HepG2 (cell line): ENCODE measurements at regions not wholly inside any gene's neighbourhood (a gene's known extent, or its start where the extent isn't known, plus 50 kb on each side); places are given as distances from the start of the nearest gene placed in this dataset.

ENCODE experiments used
- ATAC-seq: fragments of 200-7000 bp; cut with Tn5 transposase; 3 replicates; pipeline ENCODE4 v1.9.1; 2020; ENCODE audit warnings: mild to moderate bottlenecking, moderate library complexity
- BruUV-seq: library from RNA; stranded (reverse); fragments of 400-500 nt; replicated peaks from 2 replicates; lab custom pipeline; 2021; lab: Mats Ljungman, UMichigan
- CTCF ChIA-PET: fragments of 300-600 bp; formaldehyde crosslinking; extraction: SDS; loops from one replicate; lab custom pipeline; 2021; ENCODE audit warnings: low total read pairs, inconsistent platforms, low intra/inter-chr PET ratio; lab: Yijun Ruan, JAX
- POLR2A ChIA-PET: fragments of 350-600 bp; sonication (Branson Sonifier 250); formaldehyde crosslinking; loops from one replicate; lab custom pipeline; 2020; ENCODE audit warnings: antibody characterized with exemption, inconsistent platforms; lab: Yijun Ruan, JAX
- DNase-seq: peaks from one replicate; pipeline ENCODE4 v3.0.0-alpha.2; 2015; ENCODE audit warnings: low spot score
- FAIRE-seq: peaks from 3 replicates; lab custom pipeline; 2011; peaks lifted over from hg19 to GRCh38; lab: Jason Lieb, UNC
- H2AFZ ChIP-seq: one replicate; pipeline ENCODE4 v1.6.1; 2011; ENCODE audit warnings: low read length, inconsistent platforms
- H3K27ac ChIP-seq: fragments of 300-600 bp; 3 replicates; pipeline ENCODE4 v1.8.0; 2011; ENCODE audit warnings: mixed run types, mild to moderate bottlenecking, mixed read lengths, low read length, inconsistent platforms; ENCODE audit not compliant: insufficient read depth; ENCODE audit errors: extremely low read length
- H3K27me3 ChIP-seq, 2 experiments: fragments of 200-600 bp in 1 of 2; 2 replicates in 1 of 2; 3 replicates in 1 of 2; pipeline versions ENCODE4 v1.6.0 to v1.8.0; 2011; ENCODE audit warnings: low read length in 2 of 2, mild to moderate bottlenecking in 2 of 2, moderate library complexity in 2 of 2, inconsistent platforms in 1 of 2; ENCODE audit not compliant: insufficient read depth in 2 of 2, control insufficient read depth in 1 of 2
- H3K36me3 ChIP-seq, 2 experiments: fragments of 200-600 bp in 1 of 2; replicated peaks in 1 of 2; 2 replicates in 1 of 2; 3 replicates in 1 of 2; pipeline versions ENCODE4 v1.5.1 to v1.8.0; 2011; ENCODE audit warnings: low read length in 2 of 2, inconsistent platforms in 1 of 2; ENCODE audit not compliant: insufficient read depth in 2 of 2, control insufficient read depth in 1 of 2
- H3K4me1 ChIP-seq: 2 replicates; pipeline ENCODE4 v1.5.1; 2012; ENCODE audit warnings: low read length, inconsistent platforms; ENCODE audit not compliant: insufficient read depth
- H3K4me2 ChIP-seq: 2 replicates; pipeline ENCODE4 v1.6.0; 2011; ENCODE audit warnings: low read depth, low read length, inconsistent platforms
- H3K4me3 ChIP-seq, 3 experiments: fragments of 200-600 bp in 1 of 3; sonication (generic), shearing (Covaris generic) in 1 of 3; replicated peaks in 1 of 3; 2 replicates each; pipeline ENCODE4 v1.5.1; 2011 to 2016; ENCODE audit warnings: low read length in 3 of 3, inconsistent platforms in 2 of 3, low read depth in 2 of 3, mild to moderate bottlenecking in 2 of 3, control low read depth in 1 of 3, mixed read lengths in 1 of 3; ENCODE audit not compliant: insufficient read depth in 1 of 3
- H3K79me2 ChIP-seq: one replicate; pipeline ENCODE4 v1.6.1; 2011; ENCODE audit warnings: low read length, inconsistent platforms; ENCODE audit not compliant: insufficient read depth
- H3K9ac ChIP-seq: 2 replicates; pipeline ENCODE4 v1.6.0; 2011; ENCODE audit warnings: mild to moderate bottlenecking, low read depth, low read length, inconsistent platforms; ENCODE audit not compliant: insufficient read depth
- H3K9me3 ChIP-seq: 2 replicates; pipeline ENCODE4 v1.5.1; 2012; ENCODE audit warnings: mild to moderate bottlenecking, low read length
- H4K20me1 ChIP-seq: 2 replicates; pipeline ENCODE4 v1.6.0; 2011; ENCODE audit warnings: inconsistent platforms, mild to moderate bottlenecking, low read length, moderate library complexity; ENCODE audit not compliant: insufficient read depth
- CENPX ChIP-seq: sonication (generic); formaldehyde crosslinking; IDR thresholded peaks from 2 replicates; pipeline ENCODE4 v1.9.0; 2021; ENCODE audit warnings: mild to moderate bottlenecking, missing genetic modification reagents, moderate library complexity
- ELF1 ChIP-seq: sonication (generic); formaldehyde crosslinking; IDR thresholded peaks from 2 replicates; pipeline ENCODE4 v1.4.0; 2020; ENCODE audit warnings: missing genetic modification reagents
- HINFP ChIP-seq: sonication (generic); formaldehyde crosslinking; IDR thresholded peaks from 2 replicates; pipeline ENCODE4 v1.4.0; 2020; ENCODE audit warnings: low read depth, mild to moderate bottlenecking, missing genetic modification reagents
- SMC3 ChIP-seq: IDR thresholded peaks from 2 replicates; pipeline ENCODE4 v1.6.1; 2011; ENCODE audit warnings: low read length, improper control_type of control experiment
- TIGD3 ChIP-seq: sonication (generic); formaldehyde crosslinking; IDR thresholded peaks from 2 replicates; pipeline ENCODE4 v1.5.1; 2020; ENCODE audit warnings: mild to moderate bottlenecking, missing genetic modification reagents, borderline replicate concordance
- ZNF329 ChIP-seq: sonication (generic); formaldehyde crosslinking; IDR thresholded peaks from 2 replicates; pipeline ENCODE4 v1.9.0; 2021; ENCODE audit warnings: low read depth, mild to moderate bottlenecking, missing genetic modification reagents
- ZNF501 ChIP-seq: sonication (generic); formaldehyde crosslinking; IDR thresholded peaks from 2 replicates; pipeline ENCODE4 v1.5.1; 2020; ENCODE audit warnings: mild to moderate bottlenecking, moderate library complexity, missing genetic modification reagents
- ZNF629 ChIP-seq: sonication (generic); formaldehyde crosslinking; conservative IDR thresholded peaks from 2 replicates; pipeline ENCODE4 v1.5.0; 2020; ENCODE audit warnings: missing genetic modification reagents
- WGBS: methylation state at CpG from one replicate; pipeline ENCODE4 v1.1.6; 2017; ENCODE audit warnings: low lambda C conversion rate; 5-methylcytosine and 5-hydroxymethylcytosine counted together
- in situ Hi-C: cut with HindIII; loops from 2 replicates; pipeline ENCODE4 v1.10.0; 2017; ENCODE audit warnings: low pct_unique_long_range_greater_than_20kb; ENCODE audit not compliant: extremely low pct_ligation_motif_present
- intact Hi-C: fragments of 100-400 bp; cut with micrococcal nuclease; formaldehyde crosslinking; loops from one replicate; pipeline ENCODE4 v1.10.0; 2022; ENCODE audit not compliant: unreplicated experiment

DNA sequence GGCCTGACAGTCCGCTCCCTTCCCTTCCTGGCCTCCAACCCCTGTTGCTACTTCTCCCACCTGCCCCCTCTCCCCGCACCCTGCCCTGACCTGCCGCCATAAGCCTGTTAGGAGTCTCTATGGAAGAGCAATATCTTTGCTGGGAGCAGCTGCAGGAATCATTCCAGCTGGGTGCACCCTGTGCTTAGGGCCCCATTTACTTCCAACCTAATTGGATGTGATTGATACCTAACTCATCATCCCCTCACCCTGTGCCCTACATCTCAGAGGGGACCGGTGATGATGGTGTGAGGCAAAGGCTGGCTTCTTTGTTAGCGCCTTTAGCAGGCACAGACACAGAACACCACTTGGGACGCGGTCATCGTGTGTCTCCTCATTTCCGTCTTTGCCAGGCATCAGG is 80.0 kb upstream of the FAM180A start:
- ChIA-PET CTCF (no interaction called here), POLR2A (no interaction called here)
- Histone ChIP-seq H3K9ac (no peak overlapping the region), H3K27me3 (peaks cover 1 to 30% of the 10 kb centered on the region in 2 experiments; a peak in 3 of 5 replicates), H3K27ac (no peak overlapping the region), H3K4me2 (no peak overlapping the region), H3K4me1 (no peaks in the 10 kb centered on the region), H2AFZ (no peak overlapping the region), H3K9me3 (no peaks in the 10 kb centered on the region)
- WGBS: 49% methylated on average over 9 of the region's 9 CpGs
- ATAC-seq (no peak), FAIRE-seq (no peak)
- intact Hi-C loops: no loop called here
- no peak for TF ChIP-seq ZNF501
- no peak for TF ChIP-seq SMC3
- TF ChIP-seq HINFP (CRISPR knock-in tag): no peak
- no peak for TF ChIP-seq CENPX
- no peak for TF ChIP-seq ELF1 (CRISPR knock-in tag)
- no peak for TF ChIP-seq ZNF629 (CRISPR knock-in tag)
- TF ChIP-seq TIGD3 (CRISPR knock-in tag): no peak
- TF ChIP-seq ZNF329: no peak
- TF ChIP-seq, all 625 proteins: peak for 0
- in situ Hi-C loops: no loop called here
- H4K20me1 ChIP-seq: no peaks in the 10 kb centered on the region
- DNase-seq: no peak
- H3K4me3 ChIP-seq: no peak overlapping the region
- H3K36me3 ChIP-seq: no peaks in the 10 kb centered on the region
- BruUV-seq: no TSS peak
- no peaks in the 10 kb centered on the region for H3K79me2 ChIP-seq
